Chondrocyte (in vitro differentiated cells): ENCODE measurements at regions not wholly inside any gene's neighbourhood (a gene's known extent, or its start where the extent isn't known, plus 50 kb on each side); places are given as distances from the start of the nearest gene placed in this dataset.

Experiments
- DNase-seq: peaks from one replicate; pipeline ENCODE4 v3.0.0; 2021; ENCODE audit warnings: mixed read lengths, low spot score
- H3K27ac Mint-ChIP-seq: one replicate; pipeline ENCODE4 v1.8.0; 2021; ENCODE audit warnings: mild to moderate bottlenecking, moderate library complexity, mixed read lengths; ENCODE audit not compliant: unreplicated experiment
- H3K27me3 Mint-ChIP-seq: 2 replicates; pipeline ENCODE4 v1.8.0; 2021; ENCODE audit warnings: low read depth, mixed read lengths
- H3K36me3 Mint-ChIP-seq: 2 replicates; pipeline ENCODE4 v1.8.0; 2021; ENCODE audit warnings: low read depth, mixed read lengths
- H3K4me1 Mint-ChIP-seq: 2 replicates; pipeline ENCODE4 v1.8.0; 2021; ENCODE audit warnings: low read depth, mild to moderate bottlenecking, mixed read lengths
- H3K4me3 Mint-ChIP-seq: one replicate; pipeline ENCODE4 v1.8.0; 2021; ENCODE audit warnings: mild to moderate bottlenecking, moderate library complexity, mixed read lengths; ENCODE audit not compliant: unreplicated experiment
- H3K9me3 Mint-ChIP-seq: 2 replicates; pipeline ENCODE4 v1.8.0; 2021; ENCODE audit warnings: low read depth, mixed read lengths
- CTCF ChIP-seq: fragments of 200-600 bp; sonication (generic); IDR thresholded peaks from 2 replicates; pipeline ENCODE4 v1.5.0; 2021; ENCODE audit warnings: antibody characterized with exemption, mild to moderate bottlenecking, moderate library complexity

GRCh38 chr3:181250714-181251113, 261.2 kb upstream of the DNAJC19 start:
- no peak for DNase-seq
- no peak overlapping the region for H3K4me3 Mint-ChIP-seq
- no peak overlapping the region for H3K27ac Mint-ChIP-seq
- H3K9me3 Mint-ChIP-seq, result no peaks in the 10 kb centered on the region
- TF ChIP-seq CTCF, result no peak
- no peaks in the 10 kb centered on the region for H3K27me3 Mint-ChIP-seq
- H3K4me1 Mint-ChIP-seq, result no peaks in the 10 kb centered on the region
- no peaks in the 10 kb centered on the region for H3K36me3 Mint-ChIP-seq

- Mint-ChIP-seq H3K36me3 (no peaks in the 10 kb centered on the region), H3K27ac (no peak overlapping the region), H3K9me3 (no peaks in the 10 kb centered on the region), H3K27me3 (peaks cover 6% of the 10 kb centered on the region), H3K4me1 (no peaks in the 10 kb centered on the region), H3K4me3 (no peak overlapping the region)
- TF ChIP-seq CTCF, result no peak
- DNase-seq, result no peak
Measured at GRCh38 chr3:181239441-181239840, 249.9 kb upstream of the DNAJC19 start.

GRCh38 chr3:181230258-181230657, 240.7 kb upstream of the DNAJC19 start:
- DNase-seq, result no peak
- no peak for TF ChIP-seq CTCF
- Mint-ChIP-seq H3K4me3 (no peak overlapping the region), H3K36me3 (no peaks in the 10 kb centered on the region), H3K27ac (no peak overlapping the region), H3K4me1 (no peaks in the 10 kb centered on the region), H3K27me3 (peaks cover 4% of the 10 kb centered on the region), H3K9me3 (peaks cover 4% of the 10 kb centered on the region)

- Mint-ChIP-seq H3K4me3 (no peak overlapping the region), H3K9me3 (no peaks in the 10 kb centered on the region), H3K27me3 (peaks cover 24% of the 10 kb centered on the region), H3K36me3 (no peaks in the 10 kb centered on the region), H3K4me1 (no peaks in the 10 kb centered on the region), H3K27ac (no peak overlapping the region)
- no peak for DNase-seq
- TF ChIP-seq CTCF, result no peak
Measured at GRCh38 chr3:181213347-181213746, 223.8 kb upstream of the DNAJC19 start.

GRCh38 chr3:181212271-181212670, 222.7 kb upstream of the DNAJC19 start:
- no peaks in the 10 kb centered on the region for H3K36me3 Mint-ChIP-seq
- DNase-seq, result no peak
- no peak overlapping the region for H3K4me3 Mint-ChIP-seq
- no peak for TF ChIP-seq CTCF
- H3K9me3 Mint-ChIP-seq, result no peaks in the 10 kb centered on the region
- H3K27me3 Mint-ChIP-seq, result peaks cover 24% of the 10 kb centered on the region
- no peak overlapping the region for H3K27ac Mint-ChIP-seq
- no peaks in the 10 kb centered on the region for H3K4me1 Mint-ChIP-seq
